Urothelium cell line (cell line): ENCODE measurements at regions not wholly inside any gene's neighbourhood (a gene's known extent, or its start where the extent isn't known, plus 50 kb on each side); places are given as distances from the start of the nearest gene placed in this dataset.
"Not testable (repeated sequence)": the region's sequence is repeated elsewhere in the genome, so short reads cannot be mapped to it uniquely, and the experiment has no call there.

Experiments
- DNase-seq: peaks from one replicate; pipeline ENCODE4 v3.0.0; 2011; ENCODE audit warnings: low spot score, mixed read lengths
- FAIRE-seq: peaks from 2 replicates; lab custom pipeline; 2011; peaks lifted over from hg19 to GRCh38; lab: Jason Lieb, UNC

- no peak for FAIRE-seq
- no peak for DNase-seq
Observed at GRCh38 chr1:99361406-99361805, 97.1 kb downstream of the PLPPR4 start.

- FAIRE-seq (no peak), DNase-seq (no peak)
Observed at GRCh38 chr1:99363531-99363930, 99.2 kb downstream of the PLPPR4 start.

DNA sequence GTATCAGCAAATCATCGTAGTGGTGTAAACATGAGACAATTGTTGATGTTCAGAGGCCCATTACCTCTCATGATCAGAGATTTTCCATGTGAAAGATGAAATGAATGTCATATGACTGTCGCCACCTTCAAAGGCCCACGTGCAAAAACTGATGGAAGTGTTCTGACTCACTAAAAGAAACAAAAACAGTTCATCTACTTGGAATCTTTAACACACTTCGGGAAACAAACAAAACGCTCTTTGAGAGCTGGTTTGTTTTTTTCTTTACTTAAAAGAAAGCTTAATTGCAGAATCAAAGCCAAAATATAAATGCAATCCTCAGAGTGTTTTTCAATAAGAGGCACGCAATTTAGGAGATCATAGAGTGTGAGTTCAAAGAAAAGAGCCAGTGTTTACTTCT, 100.8 kb downstream of the PLPPR4 start:
- FAIRE-seq, result no peak

GRCh38 chr1:99365545-99365944, 101.3 kb downstream of the PLPPR4 start:
- FAIRE-seq (no peak), DNase-seq (no peak)

More for the DNA sequence above, 100.8 kb downstream of the PLPPR4 start:
- DNase-seq, result no peak

GRCh38 chr1:99369154-99369553, 104.9 kb downstream of the PLPPR4 start:
- FAIRE-seq (no peak), DNase-seq (no peak)

GRCh38 chr1:99370476-99370875, 106.2 kb downstream of the PLPPR4 start:
- no peak for DNase-seq
- FAIRE-seq, result no peak

- FAIRE-seq (no peak), DNase-seq (no peak)
Observed at GRCh38 chr1:99371413-99371812, 107.1 kb downstream of the PLPPR4 start.

GRCh38 chr1:99374109-99374508, 109.8 kb downstream of the PLPPR4 start:
- FAIRE-seq (no peak), DNase-seq (no peak)

DNA sequence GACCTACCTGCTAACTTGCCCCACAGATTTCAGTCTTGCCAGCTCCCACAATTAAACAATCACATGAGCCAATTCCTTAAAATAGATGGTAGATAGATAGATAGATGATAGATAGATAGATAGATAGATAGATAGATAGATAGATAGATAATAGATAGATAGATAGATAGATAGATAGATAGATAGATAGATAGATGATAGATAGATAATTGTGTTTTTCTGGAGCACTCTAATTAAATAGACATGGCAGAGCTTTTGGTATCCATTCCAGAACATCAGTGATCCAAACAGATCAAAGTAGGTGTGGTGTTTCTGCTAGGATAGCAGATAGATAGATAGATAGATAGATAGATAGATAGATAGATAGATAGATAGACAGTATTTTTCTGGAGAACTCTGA, 110.4 kb downstream of the PLPPR4 start:
- FAIRE-seq, result not testable (repeated sequence)

GRCh38 chr1:99384021-99384420, 119.7 kb downstream of the PLPPR4 start:
- DNase-seq (no peak), FAIRE-seq (no peak)

More for the DNA sequence above, 110.4 kb downstream of the PLPPR4 start:
- DNase-seq, result not testable (repeated sequence)

- DNase-seq, result no peak
- FAIRE-seq, result no peak
Observed at GRCh38 chr1:99385852-99386251, 121.6 kb downstream of the PLPPR4 start.

DNA sequence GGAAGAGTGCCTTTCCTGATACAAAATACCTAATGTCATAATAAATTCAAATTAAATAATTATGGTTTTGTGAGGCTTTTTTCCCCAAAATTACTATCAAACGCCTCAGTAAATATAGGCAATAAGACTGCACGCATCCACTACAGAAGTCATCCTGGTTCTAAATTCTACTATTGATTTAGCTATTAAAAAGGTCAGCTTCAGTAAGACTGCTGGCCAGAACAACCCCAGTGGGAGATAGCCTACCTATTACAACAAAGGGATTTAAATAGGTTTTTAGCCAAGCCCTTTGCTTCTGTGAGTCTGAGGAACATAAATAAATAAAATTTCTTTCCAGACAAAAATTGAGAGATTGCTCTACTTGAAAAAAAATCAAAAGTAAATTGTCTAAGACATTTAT, 132.1 kb downstream of the PLPPR4 start:
- FAIRE-seq (no peak), DNase-seq (no peak)

GRCh38 chr1:99397029-99397428, 132.7 kb downstream of the PLPPR4 start:
- DNase-seq, result no peak
- FAIRE-seq, result no peak

DNA sequence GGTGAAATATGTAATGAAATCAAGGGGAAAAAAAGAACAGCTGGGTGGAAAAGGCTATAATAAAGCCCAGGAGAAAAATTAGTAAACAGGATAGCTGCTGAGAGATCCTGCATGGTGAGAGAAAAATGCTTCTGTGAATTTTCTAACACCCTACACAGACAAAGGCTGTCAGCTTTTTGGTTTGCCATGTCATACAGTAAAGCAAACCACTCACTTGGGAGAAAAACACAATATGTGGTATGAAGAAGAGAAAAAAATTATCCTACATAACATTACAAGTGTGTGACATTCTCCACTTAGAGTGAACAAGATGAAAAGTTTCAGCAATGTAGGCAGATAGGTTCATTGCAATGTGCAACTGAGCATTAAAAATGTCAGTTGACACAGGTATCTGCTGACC, 133.6 kb downstream of the PLPPR4 start:
- DNase-seq (no peak), FAIRE-seq (no peak)

DNA sequence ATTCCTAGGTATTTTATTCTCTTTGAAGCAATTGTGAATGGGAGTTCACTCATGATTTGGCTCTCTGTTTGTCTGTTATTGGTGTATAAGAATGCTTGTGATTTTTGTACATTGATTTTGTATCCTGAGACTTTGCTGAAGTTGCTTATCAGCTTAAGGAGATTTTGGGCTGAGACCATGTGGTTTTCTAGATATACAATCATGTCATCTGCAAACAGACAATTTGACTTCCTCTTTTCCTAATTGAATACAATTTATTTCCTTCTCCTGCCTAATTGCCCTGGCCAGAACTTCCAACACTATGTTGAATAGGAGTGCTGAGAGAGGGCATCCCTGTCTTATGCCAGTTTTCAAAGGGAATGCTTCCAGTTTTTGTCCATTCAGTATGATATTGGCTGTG, 137.3 kb downstream of the PLPPR4 start:
- not testable (repeated sequence) for FAIRE-seq, DNase-seq

- not testable (repeated sequence) for DNase-seq, FAIRE-seq
Observed at GRCh38 chr1:99404399-99404798, 140.1 kb downstream of the PLPPR4 start.

DNA sequence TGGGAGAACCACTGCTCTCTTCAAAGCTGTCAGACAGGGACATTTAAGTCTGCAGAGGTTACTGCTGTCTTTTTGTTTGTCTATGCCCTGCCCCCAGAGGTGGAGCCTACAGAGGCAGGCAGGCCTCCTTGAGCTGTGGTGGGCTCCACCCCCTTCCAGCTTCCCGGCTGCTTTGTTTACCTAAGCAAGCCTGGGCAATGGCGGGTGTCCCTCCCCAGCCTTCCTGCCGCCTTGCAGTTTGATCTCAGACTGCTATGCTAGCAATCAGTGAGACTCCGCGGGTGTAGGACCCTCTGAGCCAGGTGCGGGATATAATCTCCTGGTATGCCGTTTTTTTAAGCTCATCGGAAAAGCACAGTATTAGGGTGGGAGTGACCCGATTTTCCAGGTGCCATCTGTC, 141.0 kb downstream of the PLPPR4 start:
- not testable (repeated sequence) for FAIRE-seq

DNA sequence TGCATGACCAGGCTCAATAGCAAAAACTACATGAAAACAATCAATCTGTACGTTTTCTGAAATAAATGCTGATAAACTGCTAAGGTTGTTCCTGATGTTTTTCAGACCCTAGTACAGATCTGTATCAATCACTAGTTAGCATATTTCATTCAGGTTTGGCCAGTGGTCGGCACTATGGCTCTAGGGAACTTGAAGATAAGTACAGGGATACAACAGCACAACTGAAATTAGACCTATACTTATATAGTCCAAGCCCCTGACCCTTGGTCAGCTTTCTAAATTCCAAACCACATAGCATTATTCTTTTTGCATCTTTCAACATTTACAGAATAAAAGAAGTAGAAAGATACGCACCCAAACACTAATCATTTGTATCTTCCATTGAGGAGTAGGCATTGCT, 142.7 kb downstream of the PLPPR4 start:
- no peak for DNase-seq
- no peak for FAIRE-seq

More for the DNA sequence above, 141.0 kb downstream of the PLPPR4 start:
- DNase-seq, result not testable (repeated sequence)

DNA sequence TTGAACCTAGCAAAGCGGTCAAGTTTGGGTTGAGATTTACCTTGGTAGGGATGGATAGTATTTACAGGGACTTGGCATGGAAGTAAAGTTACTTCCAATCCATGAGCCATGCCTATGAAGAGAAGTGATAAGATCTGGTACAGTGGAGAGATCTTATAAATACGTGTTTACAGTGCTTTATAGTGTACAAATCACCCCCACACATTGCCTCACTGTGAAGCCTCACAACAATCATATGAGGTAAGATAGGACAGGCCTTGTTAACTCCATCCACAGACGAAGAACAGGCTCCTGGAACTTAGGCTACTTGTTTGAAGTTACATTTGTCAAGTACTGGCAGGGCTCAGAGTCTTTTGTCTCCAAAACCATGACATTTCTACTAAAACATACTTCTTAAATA, 159.8 kb downstream of the PLPPR4 start:
- FAIRE-seq (no peak), DNase-seq (no peak)

GRCh38 chr1:99429754-99430153, 165.5 kb downstream of the PLPPR4 start:
- FAIRE-seq (no peak), DNase-seq (no peak)

DNA sequence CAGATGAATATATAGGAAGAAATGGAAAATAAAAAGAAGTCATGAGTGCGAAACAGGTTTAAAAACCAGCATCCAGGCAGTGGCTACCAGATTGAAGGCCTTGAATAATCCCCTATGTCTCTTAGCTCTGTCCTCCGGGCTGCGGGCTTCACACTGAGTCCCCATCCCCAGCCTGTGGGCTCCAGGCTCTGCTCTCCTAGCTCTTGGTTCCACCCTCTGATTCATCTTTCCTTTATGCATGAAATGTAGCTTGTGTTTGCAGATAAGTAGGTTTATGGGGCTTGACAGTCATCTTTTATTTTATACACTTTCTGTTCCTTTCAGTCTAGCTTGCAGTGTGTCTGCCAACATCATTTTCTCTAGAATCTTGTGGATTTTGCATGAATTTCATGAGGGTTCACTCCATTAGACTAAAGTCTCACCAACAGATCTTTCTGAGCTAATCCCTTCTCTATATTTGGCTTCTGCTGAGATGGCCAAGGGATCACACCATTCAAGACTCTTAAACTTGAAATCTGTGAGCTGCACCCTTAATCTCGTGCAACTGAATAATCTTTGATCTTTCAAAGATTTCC, 174.5 kb downstream of the PLPPR4 start:
- FAIRE-seq (no peak), DNase-seq (no peak)

DNA sequence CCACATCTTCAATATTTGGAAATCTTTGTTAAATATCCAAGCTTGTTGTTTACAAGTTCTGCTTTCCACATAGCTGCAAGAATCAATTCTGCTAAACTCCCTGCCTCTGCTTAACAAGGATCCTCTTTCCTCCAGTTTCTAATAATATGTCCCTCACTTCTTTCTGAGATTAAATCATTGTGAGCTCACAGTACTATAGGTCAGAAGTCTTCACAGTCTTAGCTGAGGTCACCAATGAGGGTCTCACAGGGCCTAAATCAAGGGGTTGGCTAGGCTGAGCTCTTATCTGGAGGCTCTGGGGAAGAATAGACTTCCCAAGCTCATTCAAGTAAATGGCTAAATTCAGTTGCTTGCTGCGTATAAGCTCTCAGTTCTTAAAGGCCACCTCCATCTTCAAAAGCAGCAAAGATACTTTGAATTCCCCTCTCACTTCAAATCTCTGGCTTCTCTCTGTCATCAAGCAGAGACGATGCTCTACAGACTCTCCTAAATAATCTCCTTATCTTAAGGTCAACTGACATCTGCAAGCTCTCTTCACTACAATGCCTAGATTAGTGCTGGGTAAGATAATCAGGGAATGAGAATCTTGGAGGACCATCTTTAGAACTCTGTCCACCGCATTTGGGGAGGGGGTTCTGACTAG, 175.3 kb downstream of the PLPPR4 start:
- no peak for FAIRE-seq
- no peak for DNase-seq
